ENCODE measurements at regions not wholly inside any gene's neighbourhood (a gene's known extent, or its start where the extent isn't known, plus 50 kb on each side); places are given as distances from the start of the nearest gene placed in this dataset.

GRCh38 chr3:74564560-74564959, 49.9 kb downstream of the CNTN3 start:
- no peak for DNase-seq (ENCODE audit: extremely low read depth in 1 of 2, low read depth in 1 of 2)

GRCh38 chr3:74562558-74563269, 51.7 kb downstream of the CNTN3 start:
- no peak for DNase-seq (ENCODE audit: extremely low read depth in 1 of 2, low read depth in 1 of 2)

GRCh38 chr3:74561881-74562280, 52.6 kb downstream of the CNTN3 start:
- DNase-seq (ENCODE audit: extremely low read depth in 1 of 2, low read depth in 1 of 2) = no peak

GRCh38 chr3:74559261-74559660, 55.2 kb downstream of the CNTN3 start:
- no peak for DNase-seq (ENCODE audit: extremely low read depth in 1 of 2, low read depth in 1 of 2)

- DNase-seq (ENCODE audit: extremely low read depth in 1 of 2, low read depth in 1 of 2) = no peak
These were observed 63.8 kb downstream of the CNTN3 start for GRCh38 chr3:74550686-74551085.

GRCh38 chr3:74546426-74546825, 68.0 kb downstream of the CNTN3 start:
- no peak for DNase-seq (ENCODE audit: extremely low read depth in 1 of 2, low read depth in 1 of 2)

- DNase-seq (ENCODE audit: extremely low read depth in 1 of 2, low read depth in 1 of 2) = no peak
These were observed 72.0 kb downstream of the CNTN3 start for GRCh38 chr3:74542441-74542840.

- DNase-seq (ENCODE audit: extremely low read depth in 1 of 2, low read depth in 1 of 2) = no peak
These were observed 74.6 kb downstream of the CNTN3 start for GRCh38 chr3:74539876-74540275.

DNA sequence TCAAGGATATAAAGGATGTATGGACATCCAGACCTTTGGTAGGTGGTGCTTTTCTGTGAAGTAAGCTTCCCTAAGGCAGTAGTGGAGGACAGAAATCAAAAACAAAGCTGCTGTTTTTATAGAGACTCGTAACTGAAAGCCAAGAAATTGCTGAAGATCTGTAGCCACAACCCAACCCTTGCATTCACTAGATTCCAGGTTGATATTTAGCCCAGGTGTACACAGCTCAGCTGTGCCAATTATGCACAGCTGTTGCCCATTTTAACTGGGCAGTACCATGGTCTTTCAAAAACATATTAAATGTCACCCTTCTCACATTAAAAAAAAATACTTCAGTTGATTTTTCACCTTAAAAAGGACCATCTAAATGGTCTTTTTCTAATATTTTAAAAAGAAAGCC, 75.8 kb downstream of the CNTN3 start:
- DNase-seq (ENCODE audit: extremely low read depth in 1 of 2, low read depth in 1 of 2) = no peak

DNA sequence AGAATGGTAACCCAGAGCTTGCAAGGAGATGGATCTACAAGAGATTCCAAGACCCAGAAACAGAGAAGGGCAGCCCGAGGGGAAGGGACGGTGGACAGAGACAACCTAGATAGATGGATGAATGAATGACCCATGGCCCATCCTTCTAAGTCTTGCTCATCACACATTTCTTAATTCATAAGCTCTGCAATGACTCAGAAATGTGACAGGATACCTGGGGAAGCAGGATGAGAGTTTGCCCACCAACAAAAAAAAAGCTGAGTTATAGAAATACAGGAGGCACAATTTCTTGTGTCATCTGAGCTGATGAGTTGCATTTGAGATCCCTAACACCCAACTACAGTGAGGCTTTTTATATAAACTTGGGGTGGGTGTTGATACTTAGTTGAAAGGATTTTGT, 76.6 kb downstream of the CNTN3 start:
- DNase-seq (ENCODE audit: extremely low read depth in 1 of 2, low read depth in 1 of 2) = no peak

DNA sequence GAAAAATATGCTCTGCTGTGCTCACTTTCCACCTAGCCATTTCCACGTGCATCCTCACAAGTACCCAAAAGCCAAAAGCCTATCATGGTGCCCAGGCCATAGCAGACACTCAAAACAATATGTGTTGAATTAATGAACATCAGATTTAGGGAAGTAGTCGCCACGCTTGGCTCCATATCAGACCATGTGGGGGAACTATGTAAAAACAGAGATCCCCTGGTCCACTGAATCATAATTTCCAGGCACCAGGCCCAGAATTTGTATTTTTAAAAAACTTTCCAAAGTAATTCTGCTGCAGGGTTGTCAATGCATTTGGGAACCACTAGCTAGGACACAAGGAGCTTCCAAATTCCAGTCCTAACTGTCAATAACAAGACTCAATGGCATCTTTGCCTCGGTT, 77.3 kb downstream of the CNTN3 start:
- DNase-seq (ENCODE audit: extremely low read depth in 1 of 2, low read depth in 1 of 2) = no peak

- DNase-seq (ENCODE audit: extremely low read depth in 1 of 2, low read depth in 1 of 2) = no peak
These were observed 79.2 kb downstream of the CNTN3 start for GRCh38 chr3:74535281-74535680.

DNA sequence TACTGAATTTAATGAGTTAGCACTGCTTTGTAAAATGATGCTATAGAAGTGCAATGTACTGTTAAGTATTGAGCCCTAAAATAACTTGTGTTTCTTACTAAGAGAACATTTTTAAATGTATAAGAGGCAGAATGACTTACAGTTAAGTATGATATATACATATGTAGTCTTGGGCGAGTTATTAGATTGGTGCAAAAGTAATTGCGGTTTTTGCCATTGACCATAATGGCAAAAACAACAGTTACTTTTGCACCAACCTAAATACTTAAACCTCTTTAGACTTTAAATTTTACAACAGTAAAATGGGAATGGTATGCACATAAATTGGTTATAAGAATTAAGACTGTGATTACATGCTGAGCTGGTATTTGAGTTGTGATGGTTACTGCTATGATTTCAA, 79.8 kb downstream of the CNTN3 start:
- no peak for DNase-seq (ENCODE audit: extremely low read depth in 1 of 2, low read depth in 1 of 2)

DNA sequence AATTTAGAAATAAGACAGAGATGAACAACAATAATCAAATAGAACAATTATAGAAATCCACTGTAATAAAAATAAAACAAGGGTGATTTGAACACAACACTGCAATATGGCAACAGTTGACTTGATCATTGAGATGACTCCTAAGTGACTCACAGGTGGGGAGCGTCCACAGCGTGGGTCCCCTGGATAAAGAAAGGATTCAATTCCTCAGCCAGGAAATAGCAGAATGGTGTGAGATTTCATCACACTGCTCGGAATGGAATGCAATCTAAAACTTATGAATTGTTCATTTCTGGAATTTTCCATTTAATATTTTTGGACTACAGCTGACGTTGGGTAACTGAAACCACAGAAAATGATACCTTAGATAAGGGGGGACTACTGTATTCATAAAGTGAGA, 82.0 kb downstream of the CNTN3 start:
- no peak for DNase-seq (ENCODE audit: extremely low read depth in 1 of 2, low read depth in 1 of 2)

- no peak for DNase-seq (ENCODE audit: extremely low read depth in 1 of 2, low read depth in 1 of 2)
These were observed 83.0 kb downstream of the CNTN3 start for GRCh38 chr3:74531491-74531890.

DNA sequence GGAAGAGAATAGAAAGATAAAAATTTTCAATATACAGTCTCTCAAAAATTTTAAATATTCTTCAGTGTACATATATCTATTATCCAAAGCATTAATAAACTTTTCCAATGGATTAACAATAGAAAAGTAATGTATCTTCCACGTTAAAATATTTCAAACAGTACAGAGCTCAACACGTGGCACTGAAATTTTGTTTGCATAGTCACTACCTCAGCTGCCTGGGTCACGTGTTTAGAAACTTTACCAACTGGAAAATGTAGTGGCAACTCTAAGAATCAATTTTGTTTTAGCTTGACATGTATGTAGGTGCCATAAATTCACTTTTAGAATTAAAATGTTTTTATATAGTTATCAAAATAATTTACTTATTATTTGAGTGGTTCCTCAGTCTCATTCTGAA, 85.3 kb downstream of the CNTN3 start:
- no peak for DNase-seq (ENCODE audit: extremely low read depth in 1 of 2, low read depth in 1 of 2)

DNA sequence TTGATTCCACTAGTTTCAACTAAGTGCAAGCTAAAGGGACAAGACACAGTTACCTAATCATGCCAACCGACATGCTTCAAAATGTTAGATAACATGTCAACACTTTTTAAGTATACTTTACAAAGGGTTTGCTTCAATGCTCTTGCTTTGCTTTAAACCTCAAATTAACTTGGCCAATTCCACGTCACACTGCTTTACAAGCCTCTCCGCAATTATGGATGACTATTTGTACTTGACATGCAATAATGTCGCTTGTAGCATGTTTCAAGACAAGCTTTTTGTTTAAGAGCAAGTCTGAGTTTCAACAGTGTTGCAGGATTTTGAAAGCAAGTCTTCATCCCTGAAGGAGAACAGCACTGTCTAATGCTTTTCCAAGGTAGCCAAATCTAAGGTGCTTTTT, 86.9 kb downstream of the CNTN3 start:
- DNase-seq (ENCODE audit: extremely low read depth in 1 of 2, low read depth in 1 of 2) = no peak

- DNase-seq (ENCODE audit: extremely low read depth in 1 of 2, low read depth in 1 of 2) = no peak
These were observed 90.6 kb downstream of the CNTN3 start for GRCh38 chr3:74523811-74524210.

- DNase-seq (ENCODE audit: extremely low read depth in 1 of 2, low read depth in 1 of 2) = no peak
These were observed 93.6 kb downstream of the CNTN3 start for GRCh38 chr3:74520895-74521294.

GRCh38 chr3:74518610-74519009, 95.8 kb downstream of the CNTN3 start:
- DNase-seq (ENCODE audit: extremely low read depth in 1 of 2, low read depth in 1 of 2) = no peak

DNA sequence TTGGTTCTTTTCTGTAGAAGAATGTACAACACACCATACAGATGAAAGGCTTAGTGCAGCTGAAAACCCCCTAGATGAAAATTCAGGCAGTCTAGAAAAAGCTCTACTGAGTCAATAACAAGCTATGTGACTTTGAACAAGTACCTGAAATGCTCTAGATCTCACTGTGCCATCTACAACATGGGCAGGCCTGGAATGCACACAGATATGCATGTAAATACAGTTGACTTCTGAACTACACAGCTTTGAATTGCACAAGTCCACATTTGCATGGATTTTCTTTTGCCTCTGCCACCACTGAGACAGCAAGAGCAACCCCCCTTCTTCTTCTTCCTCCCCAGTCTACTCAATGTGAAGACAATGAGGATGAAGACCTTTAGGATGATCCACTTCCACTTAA, 98.4 kb downstream of the CNTN3 start:
- DNase-seq (ENCODE audit: extremely low read depth in 1 of 2, low read depth in 1 of 2) = no peak

GRCh38 chr3:74515451-74515850, 99.0 kb downstream of the CNTN3 start:
- DNase-seq (ENCODE audit: extremely low read depth in 1 of 2, low read depth in 1 of 2) = no peak

- DNase-seq (ENCODE audit: extremely low read depth in 1 of 2, low read depth in 1 of 2) = no peak
These were observed 103.4 kb downstream of the CNTN3 start for GRCh38 chr3:74511078-74511477.
